NCI-H2196 (cell line): ENCODE measurements at regions not wholly inside any gene's neighbourhood (a gene's known extent, or its start where the extent isn't known, plus 50 kb on each side); places are given as distances from the start of the nearest gene placed in this dataset.
"Not testable (repeated sequence)": the region's sequence is repeated elsewhere in the genome, so short reads cannot be mapped to it uniquely, and the experiment has no call there.

Experiments used
- DNase-seq: peaks from one replicate; lab custom pipeline; 2025; ENCODE audit not compliant: unreplicated experiment; lab: John Stamatoyannopoulos, UW

DNA sequence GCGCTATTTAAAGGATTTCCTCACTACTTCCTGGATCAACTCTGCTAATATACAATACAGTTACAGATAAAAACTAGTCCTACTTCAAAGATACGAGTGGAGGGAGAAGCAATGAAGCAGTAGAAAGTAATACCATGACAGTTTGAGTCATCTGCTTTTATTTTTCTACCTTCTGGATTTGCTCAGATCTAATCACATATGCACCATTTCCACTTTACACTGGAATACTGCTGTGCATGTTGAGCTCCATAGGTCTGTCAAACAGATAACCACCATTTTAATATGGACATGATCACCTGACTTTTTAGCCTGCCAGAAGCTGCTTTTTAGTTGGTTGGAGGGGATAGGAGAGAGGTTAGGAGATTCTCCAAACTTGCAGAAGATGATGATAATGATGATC is 92.5 kb downstream of the MMUT start:
- no peak for DNase-seq

DNA sequence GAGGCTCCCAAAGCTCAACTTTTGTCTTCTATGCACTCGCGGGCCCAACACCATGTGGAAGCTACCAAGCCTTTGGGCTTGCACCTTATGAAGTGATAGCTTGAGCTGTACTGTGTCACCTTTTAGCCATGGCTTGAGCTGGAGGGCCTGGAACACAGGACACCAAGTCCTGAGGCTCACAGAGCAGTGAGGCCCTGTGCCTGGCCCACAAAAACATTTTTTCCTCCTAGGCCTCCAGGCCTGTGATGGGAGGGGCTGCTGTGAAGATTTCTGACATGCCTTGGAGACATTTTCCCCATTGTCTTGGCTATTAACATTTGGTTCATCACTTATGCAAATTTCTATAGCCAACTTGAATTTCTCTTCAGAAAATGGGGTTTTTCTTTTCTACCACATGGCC is 96.5 kb downstream of the MMUT start:
- DNase-seq: no peak

GRCh38 chr6:49348561-49348960 is 114.5 kb downstream of the MMUT start:
- no peak for DNase-seq

DNA sequence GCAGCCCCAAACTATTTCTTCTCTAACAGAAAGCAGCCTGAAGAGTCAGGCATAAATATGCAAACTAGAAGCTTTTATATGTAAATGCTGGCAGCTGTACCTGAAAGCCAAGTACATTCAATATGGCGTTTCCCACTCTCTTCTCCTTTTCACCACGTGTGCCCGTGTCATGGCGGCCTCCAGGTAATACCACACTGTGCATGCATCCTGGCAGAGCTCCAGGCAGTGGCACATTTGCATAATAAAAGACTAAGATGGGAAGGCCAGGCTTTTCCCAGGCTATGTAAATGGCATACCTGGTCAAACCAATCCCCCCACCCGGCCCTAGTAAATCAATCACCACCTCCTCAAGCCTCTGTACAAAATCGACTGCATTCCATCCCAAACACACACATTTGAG is 120.6 kb downstream of the MMUT start:
- DNase-seq: no peak

DNA sequence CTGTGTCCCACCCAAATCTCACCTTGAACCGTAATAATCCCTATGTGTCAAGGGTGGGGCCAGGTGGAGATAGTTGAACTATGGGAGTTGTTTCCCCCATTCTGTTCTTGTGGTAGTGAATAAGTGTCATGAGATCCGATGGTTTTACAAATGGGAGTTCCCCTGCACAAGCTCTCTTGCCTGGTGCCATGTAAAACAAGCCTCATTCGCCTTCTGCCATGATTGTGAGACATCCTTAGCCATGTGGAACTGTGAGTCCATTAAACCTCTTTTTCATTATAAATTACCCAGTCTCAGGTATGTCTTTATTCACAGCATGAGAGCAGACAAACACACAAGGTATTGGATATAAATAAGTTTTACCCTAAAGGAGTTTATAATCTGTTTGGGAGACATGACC is 121.2 kb downstream of the MMUT start:
- no peak for DNase-seq

DNA sequence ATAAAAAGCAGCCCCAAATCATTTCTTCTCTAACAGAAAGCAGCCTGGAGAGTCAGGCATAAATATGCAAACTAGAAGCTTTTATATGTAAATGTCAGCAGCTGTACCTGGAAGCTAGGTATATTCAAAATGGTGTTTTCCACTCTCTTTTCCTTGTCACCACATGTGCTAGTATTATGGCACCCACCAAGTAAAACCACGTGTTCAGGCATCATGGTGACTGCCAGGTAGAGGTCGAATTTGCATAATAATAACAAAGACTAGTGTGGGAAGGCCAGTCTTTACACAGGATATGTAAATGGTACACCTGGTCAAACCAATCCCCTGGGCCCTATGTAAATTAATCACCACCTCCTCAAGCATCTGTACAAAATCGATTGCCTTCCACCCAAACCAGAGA is 124.0 kb downstream of the MMUT start:
- no peak for DNase-seq

GRCh38 chr6:49336514-49337131 is 126.4 kb downstream of the MMUT start:
- DNase-seq: no peak

GRCh38 chr6:49333345-49334125 is 129.5 kb downstream of the MMUT start:
- no peak for DNase-seq

- DNase-seq: no peak
These were observed 130.3 kb downstream of the MMUT start for GRCh38 chr6:49332781-49333180.

GRCh38 chr6:49329186-49329585 is 133.9 kb downstream of the MMUT start:
- DNase-seq: no peak

- DNase-seq: no peak
These were observed 134.9 kb downstream of the MMUT start for GRCh38 chr6:49328051-49328744.

- DNase-seq: no peak
These were observed 135.5 kb downstream of the MMUT start for GRCh38 chr6:49327571-49327970.

- no peak for DNase-seq
These were observed 136.0 kb downstream of the MMUT start for GRCh38 chr6:49327005-49327404.

GRCh38 chr6:49326347-49326746 is 136.7 kb downstream of the MMUT start:
- DNase-seq: no peak

- no peak for DNase-seq
These were observed 137.2 kb downstream of the MMUT start for GRCh38 chr6:49325891-49326290.

- DNase-seq: no peak
These were observed 140.2 kb downstream of the MMUT start for GRCh38 chr6:49322861-49323260.

- DNase-seq: no peak
These were observed 141.4 kb downstream of the MMUT start for GRCh38 chr6:49321561-49322072.

DNA sequence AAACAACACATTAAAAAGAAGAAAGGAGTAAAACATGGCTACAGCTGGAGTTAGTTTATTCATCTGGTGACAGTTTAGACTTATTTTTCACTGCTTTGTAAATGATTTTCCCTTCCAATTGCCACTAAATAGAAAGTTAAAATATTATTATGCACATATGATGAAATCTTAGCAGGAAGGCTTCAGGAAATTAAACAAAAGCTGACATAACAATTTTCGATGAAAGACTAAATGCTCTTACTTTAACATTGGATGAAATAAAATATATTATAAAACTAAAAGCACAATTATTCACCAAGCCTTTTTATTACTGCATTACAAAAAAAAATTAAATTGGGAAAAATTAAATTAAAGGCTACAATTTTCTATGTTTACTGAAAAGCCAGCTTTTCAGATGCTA is 158.0 kb downstream of the MMUT start:
- no peak for DNase-seq

DNA sequence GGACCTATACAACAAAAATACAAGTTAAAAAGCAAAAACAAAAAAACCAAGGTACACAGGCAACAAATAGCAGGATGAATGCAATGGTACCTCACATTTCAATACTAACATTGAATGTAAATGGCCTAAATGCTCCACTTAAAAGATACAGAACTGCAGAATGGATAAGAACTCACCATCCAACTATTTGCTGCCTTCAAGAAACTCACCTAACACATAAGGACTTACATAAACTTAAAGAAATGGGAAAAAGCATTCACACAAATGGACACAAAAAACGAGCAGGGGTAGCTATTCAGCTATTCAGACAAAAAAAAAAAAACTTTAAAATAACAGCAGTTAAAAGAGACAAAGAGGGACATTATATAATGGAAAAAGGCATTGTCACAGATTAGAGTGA is 158.7 kb downstream of the MMUT start:
- not testable (repeated sequence) for DNase-seq

GRCh38 chr6:49300911-49301310 is 162.1 kb downstream of the MMUT start:
- DNase-seq: no peak

DNA sequence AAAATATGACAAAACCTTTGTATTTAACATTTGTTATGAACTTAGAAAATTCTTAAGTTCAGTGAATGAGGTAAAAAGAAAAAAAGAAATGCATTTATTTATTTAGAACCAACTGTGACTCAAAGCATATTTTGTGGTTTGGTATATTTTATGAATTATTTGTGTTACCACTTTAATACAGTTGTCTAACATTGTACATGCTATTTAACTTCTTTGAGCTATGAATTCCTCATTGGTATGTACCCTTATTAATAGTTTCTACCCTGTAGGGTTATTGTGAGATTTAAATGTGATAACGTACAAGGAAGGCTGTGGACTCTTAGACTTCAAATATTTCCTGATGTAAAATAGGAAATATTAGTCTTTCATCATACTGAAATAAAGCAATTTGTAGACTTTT is 162.6 kb downstream of the MMUT start:
- no peak for DNase-seq

- no peak for DNase-seq
These were observed 163.8 kb downstream of the MMUT start for GRCh38 chr6:49299279-49299678.
